ENCODE measurements at regions not wholly inside any gene's neighbourhood (a gene's known extent, or its start where the extent isn't known, plus 50 kb on each side); places are given as distances from the start of the nearest gene placed in this dataset.

GRCh38 chrX:35104626-35105025 is 162.0 kb downstream of the FAM47B start:
- ChIA-PET CTCF (interaction anchor here (0.7 kb wide), 1 partner anchor 18 kb away, joined by 3 read pairs; no protein-coding TSS in a partner anchor), POLR2A (no interaction called here)
- Mint-ChIP-seq H3K9me3 (ENCODE audit: low read depth) (peaks cover 3% of the 10 kb centered on the region), H3K27me3 (no peaks in the 10 kb centered on the region), H3K4me1 (no peaks in the 10 kb centered on the region), H3K36me3 (ENCODE audit: low read depth) (no peaks in the 10 kb centered on the region), H3K4me3 (no peak overlapping the region), H3K27ac (no peak overlapping the region)
- DNase-seq: no peak
- ATAC-seq: no peak
- intact Hi-C loops (cut with DNase I, micrococcal nuclease): no loop called here

- peaks cover 10% of the 10 kb centered on the region for H3K9me3 Mint-ChIP-seq (ENCODE audit: low read depth)
- ChIA-PET POLR2A (no interaction called here), CTCF (no interaction called here)
- intact Hi-C loops (cut with DNase I, micrococcal nuclease): no loop called here
- H3K36me3 Mint-ChIP-seq (ENCODE audit: low read depth): no peaks in the 10 kb centered on the region
- H3K4me1 Mint-ChIP-seq: no peaks in the 10 kb centered on the region
- no peak overlapping the region for H3K4me3 Mint-ChIP-seq
- no peaks in the 10 kb centered on the region for H3K27me3 Mint-ChIP-seq
- ATAC-seq: no peak
- H3K27ac Mint-ChIP-seq: no peak overlapping the region
- no peak for DNase-seq
Observed at GRCh38 chrX:35115205-35115604, 172.6 kb downstream of the FAM47B start.

GRCh38 chrX:35122756-35123155 is 180.2 kb downstream of the FAM47B start:
- no peak for ATAC-seq
- H3K27me3 Mint-ChIP-seq: no peaks in the 10 kb centered on the region
- intact Hi-C loops (cut with DNase I, micrococcal nuclease): no loop called here
- H3K9me3 Mint-ChIP-seq (ENCODE audit: low read depth): no peaks in the 10 kb centered on the region
- no peak overlapping the region for H3K4me3 Mint-ChIP-seq
- H3K36me3 Mint-ChIP-seq (ENCODE audit: low read depth): no peaks in the 10 kb centered on the region
- ChIA-PET CTCF (interaction anchor here (0.8 kb wide), 1 partner anchor 19 kb away, joined by 3 read pairs; no protein-coding TSS in a partner anchor), POLR2A (no interaction called here)
- H3K4me1 Mint-ChIP-seq: no peaks in the 10 kb centered on the region
- no peak overlapping the region for H3K27ac Mint-ChIP-seq
- DNase-seq: no peak

- no peaks in the 10 kb centered on the region for H3K4me1 Mint-ChIP-seq
- no peak for DNase-seq
- no peaks in the 10 kb centered on the region for H3K27me3 Mint-ChIP-seq
- no peak overlapping the region for H3K27ac Mint-ChIP-seq
- H3K36me3 Mint-ChIP-seq (ENCODE audit: low read depth): no peaks in the 10 kb centered on the region
- ChIA-PET POLR2A (no interaction called here), CTCF (no interaction called here)
- no peak overlapping the region for H3K4me3 Mint-ChIP-seq
- intact Hi-C loops (cut with DNase I, micrococcal nuclease): no loop called here
- ATAC-seq: no peak
- no peaks in the 10 kb centered on the region for H3K9me3 Mint-ChIP-seq (ENCODE audit: low read depth)
Observed at GRCh38 chrX:35149517-35149916, 206.9 kb downstream of the FAM47B start.

GRCh38 chrX:35150052-35150451 is 207.5 kb downstream of the FAM47B start:
- Mint-ChIP-seq H3K4me1 (no peaks in the 10 kb centered on the region), H3K27me3 (no peaks in the 10 kb centered on the region), H3K9me3 (ENCODE audit: low read depth) (no peaks in the 10 kb centered on the region), H3K36me3 (ENCODE audit: low read depth) (no peaks in the 10 kb centered on the region), H3K4me3 (no peak overlapping the region), H3K27ac (no peak overlapping the region)
- ATAC-seq: no peak
- no peak for DNase-seq
- CTCF ChIA-PET: no interaction called here
- intact Hi-C loops (cut with DNase I, micrococcal nuclease): no loop called here
- POLR2A ChIA-PET: no interaction called here

GRCh38 chrX:35150642-35151239 is 208.1 kb downstream of the FAM47B start:
- Mint-ChIP-seq H3K4me3 (no peak overlapping the region), H3K27me3 (no peaks in the 10 kb centered on the region), H3K4me1 (no peaks in the 10 kb centered on the region), H3K36me3 (ENCODE audit: low read depth) (no peaks in the 10 kb centered on the region), H3K27ac (no peak overlapping the region), H3K9me3 (ENCODE audit: low read depth) (no peaks in the 10 kb centered on the region)
- intact Hi-C loops (cut with DNase I, micrococcal nuclease): no loop called here
- POLR2A ChIA-PET: no interaction called here
- no peak for DNase-seq
- CTCF ChIA-PET: no interaction called here
- ATAC-seq: no peak

- no peaks in the 10 kb centered on the region for H3K4me1 Mint-ChIP-seq
- DNase-seq (no peak), ATAC-seq (no peak)
- no peak overlapping the region for H3K4me3 Mint-ChIP-seq
- POLR2A ChIA-PET: no interaction called here
- H3K36me3 Mint-ChIP-seq (ENCODE audit: low read depth): no peaks in the 10 kb centered on the region
- CTCF ChIA-PET: no interaction called here
- peaks cover 4% of the 10 kb centered on the region for H3K9me3 Mint-ChIP-seq (ENCODE audit: low read depth)
- no peaks in the 10 kb centered on the region for H3K27me3 Mint-ChIP-seq
- intact Hi-C loops (cut with DNase I, micrococcal nuclease): loop anchor here in 1 of 2 experiments (5.0 kb wide), 1 partner anchor 414 kb away; no protein-coding TSS in a partner anchor
- no peak overlapping the region for H3K27ac Mint-ChIP-seq
Observed at GRCh38 chrX:35166023-35166422, 223.4 kb downstream of the FAM47B start.
